HepG2 (cell line): ENCODE measurements at regions not wholly inside any gene's neighbourhood (a gene's known extent, or its start where the extent isn't known, plus 50 kb on each side); places are given as distances from the start of the nearest gene placed in this dataset.

ENCODE experiments used
- ATAC-seq: fragments of 200-7000 bp; cut with Tn5 transposase; 3 replicates; pipeline ENCODE4 v1.9.1; 2020; ENCODE audit warnings: mild to moderate bottlenecking, moderate library complexity
- BruUV-seq: library from RNA; stranded (reverse); fragments of 400-500 nt; replicated peaks from 2 replicates; lab custom pipeline; 2021; lab: Mats Ljungman, UMichigan
- CTCF ChIA-PET: fragments of 300-600 bp; formaldehyde crosslinking; extraction: SDS; loops from one replicate; lab custom pipeline; 2021; ENCODE audit warnings: low total read pairs, inconsistent platforms, low intra/inter-chr PET ratio; lab: Yijun Ruan, JAX
- POLR2A ChIA-PET: fragments of 350-600 bp; sonication (Branson Sonifier 250); formaldehyde crosslinking; loops from one replicate; lab custom pipeline; 2020; ENCODE audit warnings: antibody characterized with exemption, inconsistent platforms; lab: Yijun Ruan, JAX
- DNase-seq: peaks from one replicate; pipeline ENCODE4 v3.0.0-alpha.2; 2015; ENCODE audit warnings: low spot score
- FAIRE-seq: peaks from 3 replicates; lab custom pipeline; 2011; peaks lifted over from hg19 to GRCh38; lab: Jason Lieb, UNC
- H2AFZ ChIP-seq: one replicate; pipeline ENCODE4 v1.6.1; 2011; ENCODE audit warnings: low read length, inconsistent platforms
- H3K27ac ChIP-seq: fragments of 300-600 bp; 3 replicates; pipeline ENCODE4 v1.8.0; 2011; ENCODE audit warnings: mixed run types, mild to moderate bottlenecking, mixed read lengths, low read length, inconsistent platforms; ENCODE audit not compliant: insufficient read depth; ENCODE audit errors: extremely low read length
- H3K27me3 ChIP-seq, 2 experiments: fragments of 200-600 bp in 1 of 2; 2 replicates in 1 of 2; 3 replicates in 1 of 2; pipeline versions ENCODE4 v1.6.0 to v1.8.0; 2011; ENCODE audit warnings: low read length in 2 of 2, mild to moderate bottlenecking in 2 of 2, moderate library complexity in 2 of 2, inconsistent platforms in 1 of 2; ENCODE audit not compliant: insufficient read depth in 2 of 2, control insufficient read depth in 1 of 2
- H3K36me3 ChIP-seq, 2 experiments: fragments of 200-600 bp in 1 of 2; replicated peaks in 1 of 2; 2 replicates in 1 of 2; 3 replicates in 1 of 2; pipeline versions ENCODE4 v1.5.1 to v1.8.0; 2011; ENCODE audit warnings: low read length in 2 of 2, inconsistent platforms in 1 of 2; ENCODE audit not compliant: insufficient read depth in 2 of 2, control insufficient read depth in 1 of 2
- H3K4me1 ChIP-seq: 2 replicates; pipeline ENCODE4 v1.5.1; 2012; ENCODE audit warnings: low read length, inconsistent platforms; ENCODE audit not compliant: insufficient read depth
- H3K4me2 ChIP-seq: 2 replicates; pipeline ENCODE4 v1.6.0; 2011; ENCODE audit warnings: low read depth, low read length, inconsistent platforms
- H3K4me3 ChIP-seq, 3 experiments: fragments of 200-600 bp in 1 of 3; sonication (generic), shearing (Covaris generic) in 1 of 3; replicated peaks in 1 of 3; 2 replicates each; pipeline ENCODE4 v1.5.1; 2011 to 2016; ENCODE audit warnings: low read length in 3 of 3, inconsistent platforms in 2 of 3, low read depth in 2 of 3, mild to moderate bottlenecking in 2 of 3, control low read depth in 1 of 3, mixed read lengths in 1 of 3; ENCODE audit not compliant: insufficient read depth in 1 of 3
- H3K79me2 ChIP-seq: one replicate; pipeline ENCODE4 v1.6.1; 2011; ENCODE audit warnings: low read length, inconsistent platforms; ENCODE audit not compliant: insufficient read depth
- H3K9ac ChIP-seq: 2 replicates; pipeline ENCODE4 v1.6.0; 2011; ENCODE audit warnings: mild to moderate bottlenecking, low read depth, low read length, inconsistent platforms; ENCODE audit not compliant: insufficient read depth
- H3K9me3 ChIP-seq: 2 replicates; pipeline ENCODE4 v1.5.1; 2012; ENCODE audit warnings: mild to moderate bottlenecking, low read length
- H4K20me1 ChIP-seq: 2 replicates; pipeline ENCODE4 v1.6.0; 2011; ENCODE audit warnings: inconsistent platforms, mild to moderate bottlenecking, low read length, moderate library complexity; ENCODE audit not compliant: insufficient read depth
- BCL6 ChIP-seq: IDR thresholded peaks from 2 replicates; pipeline ENCODE4 v1.6.1; 2016; ENCODE audit warnings: missing genetic modification reagents, missing compliant biosample characterization
- DBP ChIP-seq: sonication (generic); formaldehyde crosslinking; IDR thresholded peaks from 2 replicates; pipeline ENCODE4 v1.4.0; 2020; ENCODE audit warnings: missing genetic modification reagents; ENCODE audit errors: not compliant biosample characterization
- MAFF ChIP-seq: IDR thresholded peaks from 2 replicates; pipeline ENCODE4 v1.6.1; 2011; ENCODE audit warnings: low read depth, low read length, improper control_type of control experiment
- MAFK ChIP-seq, 2 experiments: IDR thresholded peaks in 1 of 2; conservative IDR thresholded peaks in 1 of 2; 2 replicates each; pipeline ENCODE4 v1.6.1; 2011; ENCODE audit warnings: improper control_type of control experiment in 2 of 2, low read length in 2 of 2
- ZBTB2 ChIP-seq: sonication (generic); formaldehyde crosslinking; IDR thresholded peaks from 2 replicates; pipeline ENCODE4 v1.8.0; 2022; ENCODE audit warnings: low read depth, missing genetic modification reagents
- ZBTB38 ChIP-seq: sonication (generic); formaldehyde crosslinking; IDR thresholded peaks from 2 replicates; pipeline ENCODE4 v1.5.1; 2020; ENCODE audit warnings: mild to moderate bottlenecking, missing genetic modification reagents
- ZNF317 ChIP-seq: sonication (generic); formaldehyde crosslinking; IDR thresholded peaks from 2 replicates; pipeline ENCODE4 v1.5.0; 2020; ENCODE audit warnings: mild to moderate bottlenecking, missing genetic modification reagents
- WGBS: methylation state at CpG from one replicate; pipeline ENCODE4 v1.1.6; 2017; ENCODE audit warnings: low lambda C conversion rate; 5-methylcytosine and 5-hydroxymethylcytosine counted together
- in situ Hi-C: cut with HindIII; loops from 2 replicates; pipeline ENCODE4 v1.10.0; 2017; ENCODE audit warnings: low pct_unique_long_range_greater_than_20kb; ENCODE audit not compliant: extremely low pct_ligation_motif_present
- intact Hi-C: fragments of 100-400 bp; cut with micrococcal nuclease; formaldehyde crosslinking; loops from one replicate; pipeline ENCODE4 v1.10.0; 2022; ENCODE audit not compliant: unreplicated experiment

- H3K9ac ChIP-seq, result no peak overlapping the region
- TF ChIP-seq MAFF (peak; percentile 83), BCL6 (CRISPR knock-in tag) (no peak), MAFK (conservative IDR thresholded peaks at IDR 0.05 in 1 of 2, IDR thresholded peaks at IDR 0.05 in 1 of 2; ENCODE audit: low read length in 2 of 2) (peak; percentile 75 to 85)
- DNase-seq, result no peak
- no peak overlapping the region for H3K27ac ChIP-seq
- no TSS peak for BruUV-seq
- no peaks in the 10 kb centered on the region for H3K4me1 ChIP-seq
- H3K9me3 ChIP-seq, result no peaks in the 10 kb centered on the region
- no peak for ATAC-seq
- ChIA-PET POLR2A (no interaction called here), CTCF (no interaction called here)
- H4K20me1 ChIP-seq, result no peaks in the 10 kb centered on the region
- no peak for FAIRE-seq
- intact Hi-C loops, result no loop called here
- H3K4me3 ChIP-seq, result no peak overlapping the region
- H3K36me3 ChIP-seq, result no peaks in the 10 kb centered on the region
- no peaks in the 10 kb centered on the region for H3K27me3 ChIP-seq
- in situ Hi-C loops, result no loop called here
- H2AFZ ChIP-seq, result no peak overlapping the region
- WGBS, result 0% methylated on average over 3 of the region's 3 CpGs
- H3K4me2 ChIP-seq, result no peak overlapping the region
- H3K79me2 ChIP-seq, result no peaks in the 10 kb centered on the region
These were observed 486.9 kb downstream of the SOX5 start for GRCh38 chr12:23462546-23462945.

- Histone ChIP-seq H3K36me3 (no peaks in the 10 kb centered on the region), H4K20me1 (no peaks in the 10 kb centered on the region), H3K9ac (no peak overlapping the region), H3K9me3 (no peaks in the 10 kb centered on the region), H3K27ac (no peak overlapping the region), H3K4me1 (no peaks in the 10 kb centered on the region), H3K27me3 (no peaks in the 10 kb centered on the region), H2AFZ (no peak overlapping the region), H3K4me2 (no peak overlapping the region), H3K4me3 (no peak overlapping the region), H3K79me2 (no peaks in the 10 kb centered on the region)
- DNase-seq, result no peak
- no peak for TF ChIP-seq DBP (CRISPR knock-in tag)
- peak; percentile 90 for TF ChIP-seq ZNF317 (CRISPR knock-in tag)
- TF ChIP-seq ZBTB2 (CRISPR knock-in tag), result no peak
- no peak for TF ChIP-seq ZBTB38 (CRISPR knock-in tag)
- in situ Hi-C loops (no loop called here), intact Hi-C loops (no loop called here)
- ChIA-PET POLR2A (no interaction called here), CTCF (no interaction called here)
- WGBS, result 51% methylated on average over 1 of the region's 1 CpG
- FAIRE-seq, result no peak
- no peak for ATAC-seq
- no TSS peak for BruUV-seq
These were observed 486.3 kb downstream of the SOX5 start for GRCh38 chr12:23463172-23463571.
